Body of pancreas (tissue), 4 donors: ENCODE measurements at regions not wholly inside any gene's neighbourhood (a gene's known extent, or its start where the extent isn't known, plus 50 kb on each side); places are given as distances from the start of the nearest gene placed in this dataset.

Experiments
- ATAC-seq: fragments of 150-250 bp; one replicate; pipeline ENCODE4 v1.9.1; 2016
- DNase-seq, 4 donors: peaks; one replicate each; pipeline ENCODE4 v3.0.0-alpha.2; 2019
- H3K27ac ChIP-seq, 4 donors: fragments of 200-600 bp; sonication (generic); 1 replicate in 3 of 4; 2 replicates in 1 of 4; pipeline versions ENCODE4 v1.5.1 to v1.6.1; 2016 to 2019; ENCODE audit warnings: mild to moderate bottlenecking in 1 of 4, mixed read lengths in 1 of 4, moderate library complexity in 1 of 4
- H3K27me3 ChIP-seq, 2 donors: fragments of 200-600 bp; sonication (generic); one replicate each; pipeline ENCODE4 v1.6.0; 2016; ENCODE audit warnings: mild to moderate bottlenecking in 1 of 2
- H3K36me3 ChIP-seq, 2 donors: fragments of 200-600 bp; sonication (generic); replicated peaks in 1 of 2; 2 replicates each; pipeline ENCODE4 v1.5.1; 2016; ENCODE audit warnings: low read depth in 2 of 2; ENCODE audit not compliant: insufficient read depth in 1 of 2
- H3K4me1 ChIP-seq: fragments of 200-600 bp; sonication (generic); one replicate; pipeline ENCODE4 v1.6.0; 2016
- H3K4me3 ChIP-seq, 2 donors: fragments of 200-600 bp; sonication (generic); 1 replicate in 1 of 2; 2 replicates in 1 of 2; pipeline ENCODE4 v1.5.1; 2016 to 2019
- H3K9me3 ChIP-seq, 3 donors: fragments of 200-600 bp; sonication (generic); 1 replicate in 2 of 3; 2 replicates in 1 of 3; pipeline ENCODE4 v1.5.1; 2016
- CTCF ChIP-seq, 7 experiments: fragments of 450-650 bp in 4 of 7; fragments of 200-600 bp in 3 of 7; sonication (generic) in 3 of 7; IDR thresholded peaks; one replicate each; pipeline ENCODE4 v1.5.1; 2016 to 2019; ENCODE audit warnings: antibody characterized with exemption in 7 of 7
- POLR2A ChIP-seq, 3 donors: fragments of 450-650 bp; IDR thresholded peaks; one replicate each; pipeline ENCODE4 v1.6.1; 2016; ENCODE audit warnings: antibody characterized with exemption in 3 of 3, mild to moderate bottlenecking in 2 of 3
- WGBS, 2 donors: methylation state at CpG; one replicate each; pipeline ENCODE4 v1.1.5; 2017; 5-methylcytosine and 5-hydroxymethylcytosine counted together
- intact Hi-C: fragments of 100-400 bp; cut with DNase I; formaldehyde crosslinking; loops from one replicate; pipeline ENCODE4 v1.15.1; 2023

DNA sequence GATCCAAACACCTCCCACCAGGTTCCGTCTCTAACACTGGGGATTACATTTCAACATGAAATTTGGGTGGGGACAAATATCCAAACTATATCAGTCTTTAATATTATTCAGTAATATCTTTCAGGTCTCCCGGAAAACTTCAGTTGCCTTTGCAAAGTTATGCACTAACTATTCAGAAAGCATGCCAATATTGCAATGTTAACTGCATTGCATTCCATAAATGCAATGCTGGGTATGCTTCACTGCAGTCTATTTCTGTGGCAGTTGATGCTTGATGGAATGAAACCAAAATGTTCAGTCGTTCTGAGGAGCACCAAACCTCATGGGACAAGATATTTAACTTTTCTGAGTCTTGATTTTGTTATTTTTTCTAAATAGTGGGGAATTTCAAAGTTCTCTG lies 147.5 kb downstream of the SLC16A9 start:
- H3K9me3 ChIP-seq: peaks cover 0 to 5% (median 0%) of the 10 kb centered on the region in 3 donors
- H3K4me3 ChIP-seq: no peak overlapping the region
- peaks cover 6% of the 10 kb centered on the region for H3K4me1 ChIP-seq
- DNase-seq (no peak), ATAC-seq (no peak)
- intact Hi-C loops: no loop called here
- 61 to 73% methylated on average over 3 of the region's 3 CpGs for WGBS, 2 donors
- TF ChIP-seq POLR2A (IDR thresholded peaks at IDR 0.05) (no peak), CTCF (IDR thresholded peaks at IDR 0.05) (no peak)
- H3K27me3 ChIP-seq: no peaks in the 10 kb centered on the region
- no peak overlapping the region for H3K27ac ChIP-seq
- no peaks in the 10 kb centered on the region for H3K36me3 ChIP-seq

GRCh38 chr10:59561477-59562121 lies 148.1 kb downstream of the SLC16A9 start:
- TF ChIP-seq POLR2A (IDR thresholded peaks at IDR 0.05): no peak
- TF ChIP-seq CTCF (IDR thresholded peaks at IDR 0.05): no peak
- 66 to 83% methylated on average over 3 of the region's 3 CpGs for WGBS, 2 donors

DNA sequence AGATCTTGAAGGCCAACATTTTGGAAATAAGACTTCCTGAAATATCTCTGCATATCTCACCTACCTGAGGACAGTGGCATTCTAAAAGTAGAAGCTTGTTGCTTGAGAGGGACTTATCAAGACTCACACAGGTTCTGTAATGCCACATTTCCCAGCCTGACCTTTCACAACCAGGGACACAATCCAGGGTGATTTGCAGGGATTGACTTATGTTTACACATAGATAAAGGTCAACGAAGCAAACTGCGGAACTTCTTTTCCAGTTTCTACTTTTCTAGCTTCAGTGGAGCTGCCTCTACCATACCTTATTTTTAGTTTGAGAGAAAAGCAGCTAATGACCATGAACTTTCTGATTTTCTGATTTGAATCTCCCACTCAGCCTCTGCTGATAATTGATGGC lies 148.7 kb downstream of the SLC16A9 start:
- WGBS, 2 donors: 19 to 31% methylated on average over 2 of the region's 2 CpGs
- no peak overlapping the region for H3K4me3 ChIP-seq
- H3K36me3 ChIP-seq: no peaks in the 10 kb centered on the region
- TF ChIP-seq POLR2A (IDR thresholded peaks at IDR 0.05) (no peak), CTCF (IDR thresholded peaks at IDR 0.05) (no peak)
- ATAC-seq (no peak), DNase-seq (no peak)
- no peak overlapping the region for H3K27ac ChIP-seq
- H3K9me3 ChIP-seq: peaks cover 0 to 5% (median 0%) of the 10 kb centered on the region in 3 donors
- intact Hi-C loops: no loop called here
- H3K27me3 ChIP-seq: no peaks in the 10 kb centered on the region
- peaks cover 6% of the 10 kb centered on the region for H3K4me1 ChIP-seq

More at GRCh38 chr10:59561477-59562121, 148.1 kb downstream of the SLC16A9 start:
- no peaks in the 10 kb centered on the region for H3K36me3 ChIP-seq
- intact Hi-C loops: no loop called here
- no peaks in the 10 kb centered on the region for H3K27me3 ChIP-seq
- H3K9me3 ChIP-seq: peaks cover 0 to 5% (median 0%) of the 10 kb centered on the region in 3 donors
- no peak overlapping the region for H3K4me3 ChIP-seq
- no peak overlapping the region for H3K27ac ChIP-seq
- DNase-seq: no peak
- peaks cover 6% of the 10 kb centered on the region for H3K4me1 ChIP-seq
- no peak for ATAC-seq

DNA sequence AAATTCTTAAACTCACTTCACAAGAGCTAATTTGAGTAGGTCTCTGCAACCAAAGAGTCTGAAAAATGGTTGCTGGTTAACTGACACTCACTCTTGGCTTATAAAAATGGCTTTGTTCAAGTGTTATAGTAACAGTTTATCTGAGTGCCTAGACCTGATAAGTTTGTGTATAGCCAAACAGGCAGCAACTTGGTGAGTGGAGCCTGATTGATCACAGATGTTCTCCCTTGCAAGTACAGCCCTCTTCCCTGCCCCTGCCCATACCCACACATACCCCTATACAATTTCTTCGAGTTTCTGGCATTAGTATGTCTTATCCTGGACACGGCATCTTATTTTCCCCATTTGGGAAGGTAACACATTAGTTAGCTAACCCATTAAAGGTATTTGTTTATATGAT lies 149.5 kb downstream of the SLC16A9 start:
- Histone ChIP-seq H3K9me3 (no peaks in the 10 kb centered on the region), H3K27me3 (no peaks in the 10 kb centered on the region), H3K36me3 (no peaks in the 10 kb centered on the region), H3K4me1 (peaks cover 6% of the 10 kb centered on the region), H3K4me3 (no peak overlapping the region), H3K27ac (no peak overlapping the region)
- TF ChIP-seq POLR2A (IDR thresholded peaks at IDR 0.05) (no peak), CTCF (IDR thresholded peaks at IDR 0.05) (no peak)
- 70 to 82% methylated on average over 2 of the region's 2 CpGs for WGBS, 2 donors
- DNase-seq (no peak), ATAC-seq (no peak)
- intact Hi-C loops: no loop called here

DNA sequence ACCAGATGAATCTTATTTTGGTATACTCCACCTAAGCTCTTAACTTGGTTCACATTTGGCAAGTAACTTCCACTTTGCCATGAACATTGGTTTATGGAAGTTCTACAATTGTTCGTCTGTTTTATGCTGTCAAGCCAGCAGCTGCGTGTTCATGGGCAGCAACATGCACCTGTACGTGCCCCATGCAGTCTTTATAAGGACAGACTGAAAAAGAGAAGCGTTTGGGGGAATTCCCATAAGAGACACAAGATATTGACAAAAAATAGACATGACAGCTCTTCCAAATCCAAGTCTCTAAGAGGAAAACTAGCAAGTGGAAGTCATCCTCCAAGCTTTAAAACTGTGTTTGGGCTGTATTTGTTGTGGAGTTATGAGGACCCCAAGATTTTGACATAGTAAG lies 151.6 kb downstream of the SLC16A9 start:
- no peak overlapping the region for H3K4me3 ChIP-seq
- WGBS, 2 donors: 67 to 70% methylated on average over 4 of the region's 4 CpGs
- H3K4me1 ChIP-seq: peaks cover 6% of the 10 kb centered on the region
- H3K9me3 ChIP-seq: no peaks in the 10 kb centered on the region
- no peaks in the 10 kb centered on the region for H3K36me3 ChIP-seq
- no peak overlapping the region for H3K27ac ChIP-seq
- DNase-seq: no peak
- intact Hi-C loops: no loop called here
- no peak for TF ChIP-seq CTCF (IDR thresholded peaks at IDR 0.05)
- TF ChIP-seq POLR2A (IDR thresholded peaks at IDR 0.05): no peak
- no peaks in the 10 kb centered on the region for H3K27me3 ChIP-seq
- ATAC-seq: no peak
